ENCODE measurements at regions not wholly inside any gene's neighbourhood (a gene's known extent, or its start where the extent isn't known, plus 50 kb on each side); places are given as distances from the start of the nearest gene placed in this dataset.

- ChIA-PET POLR2A (ENCODE audit: partially characterized antibody) (no interaction called here), CTCF (ENCODE audit: partially characterized antibody) (interaction anchor here (0.6 to 1.5 kb wide), 2 partner anchors 9 to 20 kb away, joined by 4 read pairs; no protein-coding TSS in a partner anchor)
- no peak overlapping the region for H3K9ac ChIP-seq (replicated peaks in 1 of 4; ENCODE audit: extremely low read depth in 1 of 4, low read depth in 3 of 4, low read length in 3 of 4)
- H3K18ac ChIP-seq (ENCODE audit: extremely low read depth, low read length): no peak overlapping the region
- no peak overlapping the region for H4K5ac ChIP-seq (ENCODE audit: insufficient read length, low read depth, low read length)
- TF ChIP-seq NANOG (IDR thresholded peaks at IDR 0.05; ENCODE audit: insufficient read depth, low read depth, low read length, poor library complexity, severe bottlenecking): no peak
- TF ChIP-seq GTF2F1 (IDR thresholded peaks at IDR 0.05; ENCODE audit: borderline replicate concordance, low read depth, low read length): no peak
- no peak for TF ChIP-seq ATF2 (IDR thresholded peaks at IDR 0.05; ENCODE audit: low read length)
- TF ChIP-seq CEBPB (IDR thresholded peaks at IDR 0.05; ENCODE audit: low read depth, low read length): no peak
- no peak for TF ChIP-seq CBX8 (IDR thresholded peaks at IDR 0.05; ENCODE audit: borderline replicate concordance, low read depth, low read length)
- no peak for TF ChIP-seq NRF1 (IDR thresholded peaks at IDR 0.05; ENCODE audit: low read depth, low read length)
- H2BK12ac ChIP-seq (ENCODE audit: low read depth, low read length): no peak overlapping the region
- H2AK5ac ChIP-seq (ENCODE audit: low read depth, low read length): no peak overlapping the region
- no peaks in the 10 kb centered on the region for H3K4me1 ChIP-seq (replicated peaks in 1 of 4; ENCODE audit: control insufficient read depth in 3 of 4, insufficient read depth in 4 of 4, low read length in 3 of 4)
- H2AFZ ChIP-seq (ENCODE audit: low read length): no peak overlapping the region
- H3K56ac ChIP-seq (replicated peaks; ENCODE audit: insufficient read length, low read depth, low read length): no peak overlapping the region
- no peaks in the 10 kb centered on the region for H3K79me1 ChIP-seq (ENCODE audit: low read depth, low read length)
- no peak overlapping the region for H2BK15ac ChIP-seq (ENCODE audit: low read length)
- WGBS, 2 experiments (ENCODE audit: extremely low coverage in 1 of 2, insufficient coverage in 1 of 2, insufficient read length in 1 of 2, insufficient replicate concordance in 2 of 2, low coverage in 1 of 2, low lambda C conversion rate in 2 of 2, missing lambda C conversion rate in 1 of 2): 88% methylated on average over 1 of the region's 1 CpG; no CpG with 5 or more reads in 1 of the 2 experiments
- no peak overlapping the region for H3K23ac ChIP-seq (ENCODE audit: insufficient read length)
- H3K36me3 ChIP-seq (ENCODE audit: control insufficient read depth in 2 of 4, insufficient read depth in 4 of 4, low read length in 3 of 4): no peaks in the 10 kb centered on the region
- H3K9me3 ChIP-seq (ENCODE audit: insufficient read depth in 2 of 2, low read depth in 1 of 2, low read length in 1 of 2): no peaks in the 10 kb centered on the region
- no peaks in the 10 kb centered on the region for H3K79me2 ChIP-seq (ENCODE audit: control insufficient read depth in 1 of 2, insufficient read depth in 2 of 2, low read length in 2 of 2)
- H3K4me3 ChIP-seq (ENCODE audit: extremely low read depth in 1 of 4, insufficient read depth in 2 of 4, low read depth in 3 of 4, low read length in 4 of 4): no peak overlapping the region
- H3K27me3 ChIP-seq (replicated peaks in 1 of 4; ENCODE audit: control insufficient read depth in 3 of 4, extremely low read depth in 1 of 4, insufficient read depth in 3 of 4, low read length in 3 of 4): no peaks in the 10 kb centered on the region
- no peak overlapping the region for H4K91ac ChIP-seq (replicated peaks; ENCODE audit: insufficient read length, low read length)
- no peak for DNase-seq (ENCODE audit: low read depth in 1 of 2, low spot score in 2 of 2)
- H3K27ac ChIP-seq (ENCODE audit: low read depth, low read length): no peak overlapping the region
- no peak overlapping the region for H2BK20ac ChIP-seq (ENCODE audit: low read length)
- no peak overlapping the region for H2BK5ac ChIP-seq (ENCODE audit: low read depth, low read length)
- no peak overlapping the region for H4K8ac ChIP-seq (ENCODE audit: extremely low read depth, insufficient read depth, low read length)
- H3K23me2 ChIP-seq (ENCODE audit: low read depth, low read length): no peaks in the 10 kb centered on the region
- H4K20me1 ChIP-seq (replicated peaks in 1 of 2; ENCODE audit: control insufficient read depth in 1 of 2, insufficient read depth in 2 of 2, low read length in 2 of 2): no peaks in the 10 kb centered on the region
- H2BK120ac ChIP-seq (replicated peaks; ENCODE audit: low read depth, low read length): no peak overlapping the region
- no peak overlapping the region for H3K14ac ChIP-seq (ENCODE audit: insufficient read length)
- no peak overlapping the region for H3K4me2 ChIP-seq (ENCODE audit: insufficient read depth in 1 of 2, low read depth in 2 of 2, low read length in 2 of 2)
- FAIRE-seq: no peak
- no peak overlapping the region for H3K4ac ChIP-seq (replicated peaks; ENCODE audit: insufficient read length, low read depth, low read length)
These were observed 466.5 kb downstream of the MIAT start for GRCh38 chr22:27123880-27124279.

All from H1 (cell line).